GM23338 (cell line): ENCODE measurements at regions not wholly inside any gene's neighbourhood (a gene's known extent, or its start where the extent isn't known, plus 50 kb on each side); places are given as distances from the start of the nearest gene placed in this dataset.

Experiments
- ATAC-seq: fragments of 200-7000 bp; cut with Tn5 transposase; 3 replicates; pipeline ENCODE4 v1.9.1; 2020
- DNase-seq: peaks from one replicate; pipeline ENCODE4 v3.0.0-alpha.2; 2015; ENCODE audit warnings: low spot score
- H2AFZ ChIP-seq: fragments of 200-600 bp; sonication (generic); 2 replicates; pipeline ENCODE4 v1.8.0; 2016; ENCODE audit warnings: antibody characterized with exemption, mild to moderate bottlenecking, moderate library complexity
- H3F3A ChIP-seq: fragments of 200-600 bp; sonication (generic); replicated peaks from 2 replicates; pipeline ENCODE4 v1.8.0; 2017; ENCODE audit warnings: antibody characterized with exemption, mixed run types, low read depth
- H3K27ac ChIP-seq: fragments of 200-600 bp; sonication (generic); 2 replicates; pipeline ENCODE4 v1.6.1; 2016; ENCODE audit warnings: low read depth
- H3K27me3 ChIP-seq: fragments of 200-600 bp; sonication (generic); 2 replicates; pipeline ENCODE4 v1.8.0; 2016; ENCODE audit warnings: mild to moderate bottlenecking, mixed run types, moderate library complexity; ENCODE audit not compliant: insufficient read depth
- H3K36me3 ChIP-seq: fragments of 200-600 bp; sonication (generic); 2 replicates; pipeline ENCODE4 v1.8.0; 2016; ENCODE audit warnings: mild to moderate bottlenecking; ENCODE audit not compliant: insufficient read depth
- H3K4me1 ChIP-seq: fragments of 200-600 bp; sonication (generic); 2 replicates; pipeline ENCODE4 v1.8.0; 2016; ENCODE audit warnings: mild to moderate bottlenecking, moderate library complexity; ENCODE audit not compliant: insufficient read depth
- H3K4me2 ChIP-seq: fragments of 200-600 bp; sonication (generic); 2 replicates; pipeline ENCODE4 v1.7.1; 2017; ENCODE audit warnings: mixed run types
- H3K4me3 ChIP-seq: fragments of 200-600 bp; sonication (generic); 2 replicates; pipeline ENCODE4 v1.6.1; 2016; ENCODE audit warnings: mixed run types
- H3K79me2 ChIP-seq: fragments of 200-600 bp; sonication (generic); replicated peaks from 2 replicates; pipeline ENCODE4 v1.8.0; 2017; ENCODE audit warnings: mild to moderate bottlenecking; ENCODE audit not compliant: insufficient read depth
- H3K9me2 ChIP-seq: fragments of 200-600 bp; sonication (generic); 2 replicates; pipeline ENCODE4 v1.8.0; 2017; ENCODE audit not compliant: insufficient read depth
- H4K20me1 ChIP-seq: fragments of 200-600 bp; sonication (generic); replicated peaks from 2 replicates; pipeline ENCODE4 v1.8.0; 2017; ENCODE audit warnings: mild to moderate bottlenecking; ENCODE audit not compliant: insufficient read depth
- H3K27ac Mint-ChIP-seq: 2 replicates; pipeline ENCODE4 v1.8.0; 2020; ENCODE audit warnings: inconsistent platforms, mild to moderate bottlenecking, moderate library complexity, mixed read lengths
- H3K27me3 Mint-ChIP-seq: 3 replicates; pipeline ENCODE4 v1.8.0; 2022; ENCODE audit warnings: low read depth, mild to moderate bottlenecking, moderate library complexity, mixed read lengths, inconsistent platforms; ENCODE audit not compliant: insufficient read depth, poor library complexity
- H3K36me3 Mint-ChIP-seq: 3 replicates; pipeline ENCODE4 v1.8.0; 2021; ENCODE audit warnings: low read depth, mild to moderate bottlenecking, inconsistent platforms, moderate library complexity, mixed read lengths
- H3K4me1 Mint-ChIP-seq: 3 replicates; pipeline ENCODE4 v1.8.0; 2020; ENCODE audit warnings: mild to moderate bottlenecking, inconsistent platforms, mixed read lengths
- H3K4me3 Mint-ChIP-seq: 3 replicates; pipeline ENCODE4 v1.8.0; 2021; ENCODE audit warnings: moderate library complexity, mild to moderate bottlenecking, inconsistent platforms, mixed read lengths
- H3K9me3 Mint-ChIP-seq: 3 replicates; pipeline ENCODE4 v1.8.0; 2020; ENCODE audit warnings: moderate library complexity, mild to moderate bottlenecking, inconsistent platforms, mixed read lengths
- CREB1 ChIP-seq: fragments of 250-450 bp; sonication (Bioruptor Pico); IDR thresholded peaks from 2 replicates; pipeline ENCODE4 v1.5.0; 2020; ENCODE audit warnings: low read depth, mild to moderate bottlenecking, moderate library complexity
- CTCF ChIP-seq, 2 experiments: fragments of 200-600 bp in 1 of 2; sonication (generic) in 1 of 2; conservative IDR thresholded peaks; 2 replicates each; pipeline versions ENCODE4 v1.5.1 to v1.6.1; 2016 to 2017; ENCODE audit warnings: antibody characterized with exemption in 2 of 2, low read depth in 2 of 2, mild to moderate bottlenecking in 2 of 2, moderate library complexity in 1 of 2
- ETS1 ChIP-seq: IDR thresholded peaks from 2 replicates; pipeline ENCODE4 v1.6.1; 2016; ENCODE audit warnings: antibody characterized with exemption
- JUNB ChIP-seq: IDR thresholded peaks from one replicate; pipeline ENCODE4 v1.6.1; 2016; ENCODE audit warnings: antibody characterized with exemption; ENCODE audit not compliant: unreplicated experiment
- POLR2AphosphoS5 ChIP-seq: IDR thresholded peaks from 2 replicates; pipeline ENCODE4 v1.6.1; 2016; ENCODE audit warnings: antibody characterized with exemption, low read depth
- REST ChIP-seq: IDR thresholded peaks from one replicate; pipeline ENCODE4 v1.6.1; 2018; ENCODE audit warnings: antibody characterized with exemption; ENCODE audit not compliant: unreplicated experiment
- STAT1 ChIP-seq: IDR thresholded peaks from one replicate; pipeline ENCODE4 v1.6.1; 2016; ENCODE audit warnings: antibody characterized with exemption; ENCODE audit not compliant: unreplicated experiment
- ZNF331 ChIP-seq: fragments of 250-450 bp; sonication (Bioruptor Pico); IDR thresholded peaks from 2 replicates; pipeline ENCODE4 v1.5.0; 2020; ENCODE audit warnings: low read depth, mild to moderate bottlenecking, moderate library complexity
- ZNF462 ChIP-seq: fragments of 250-450 bp; sonication (Bioruptor Pico); IDR thresholded peaks from 2 replicates; pipeline ENCODE4 v1.5.0; 2020; ENCODE audit warnings: mild to moderate bottlenecking, moderate library complexity

DNA sequence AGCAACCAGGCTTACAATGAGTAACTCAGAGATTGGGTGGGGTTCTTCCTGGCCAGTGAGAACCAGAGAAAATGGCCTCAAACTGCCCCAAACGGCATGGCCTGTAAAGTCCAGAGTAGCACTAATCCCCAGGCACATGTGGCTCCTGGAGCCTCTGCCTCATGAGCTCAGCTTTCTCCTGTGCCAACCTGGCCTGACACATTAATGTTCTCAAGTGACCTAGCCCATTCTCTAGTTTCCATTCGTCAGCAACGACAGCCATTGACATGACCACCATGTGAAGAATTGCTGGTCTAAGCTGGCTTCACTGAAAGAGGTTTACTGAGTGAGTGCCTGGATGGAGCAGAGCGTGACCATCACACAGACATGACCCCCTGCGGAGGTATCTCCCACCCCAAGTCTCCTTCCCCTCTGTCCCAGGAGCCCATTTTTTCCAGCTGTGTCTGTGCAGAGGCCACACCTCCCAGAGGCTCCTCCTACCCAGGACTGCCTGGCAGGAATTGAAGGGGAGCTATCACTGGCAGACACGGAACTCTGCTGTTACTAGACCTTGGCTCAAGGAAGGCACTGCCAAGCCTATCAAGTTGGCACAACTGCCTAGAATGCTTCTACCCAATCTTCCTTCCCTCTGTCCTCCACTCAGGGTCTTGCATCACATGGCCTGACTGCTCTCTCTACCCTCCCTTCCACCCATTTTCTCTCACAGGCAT is 59.0 kb upstream of the BOD1 start:
- DNase-seq (no peak), ATAC-seq (no peak)
- peaks cover 30% of the 10 kb centered on the region for H3K4me1 Mint-ChIP-seq
- H3K4me1 ChIP-seq, result peaks cover 27% of the 10 kb centered on the region; the same call in 1 of the 2 replicates
- H3K79me2 ChIP-seq, result no peaks in the 10 kb centered on the region; the same call in 1 of the 2 replicates
- H3K4me3 ChIP-seq, result no peak overlapping the region
- H3K27me3 Mint-ChIP-seq, result peaks cover 18% of the 10 kb centered on the region
- H3K36me3 Mint-ChIP-seq, result peaks cover 85% of the 10 kb centered on the region
- H3K4me3 Mint-ChIP-seq, result no peak overlapping the region
- peaks cover 7% of the 10 kb centered on the region; the same call in 1 of the 2 replicates for H3K36me3 ChIP-seq
- peaks cover 16% of the 10 kb centered on the region for H3F3A ChIP-seq
- no peak for TF ChIP-seq REST
- no peak for TF ChIP-seq ETS1
- no peak for TF ChIP-seq ZNF331 (CRISPR knock-in tag)
- no peak for TF ChIP-seq ZNF462
- no peak for TF ChIP-seq STAT1
- TF ChIP-seq JUNB, result no peak
- no peak for TF ChIP-seq CREB1
- no peak for TF ChIP-seq POLR2AphosphoS5
- TF ChIP-seq CTCF (conservative IDR thresholded peaks at IDR 0.05; ENCODE audit: low read depth in 2 of 2), result no peak
- no peak overlapping the region for H2AFZ ChIP-seq
- H4K20me1 ChIP-seq, result no peaks in the 10 kb centered on the region
- no peak overlapping the region for H3K27ac ChIP-seq
- no peak overlapping the region for H3K4me2 ChIP-seq
- H3K9me3 Mint-ChIP-seq, result peaks cover 67% of the 10 kb centered on the region
- H3K27ac Mint-ChIP-seq, result no peak overlapping the region
- H3K27me3 ChIP-seq, result no peaks in the 10 kb centered on the region
- H3K9me2 ChIP-seq, result peaks cover 5% of the 10 kb centered on the region; the same call in 1 of the 2 replicates
